Activated CD8-positive, alpha-beta T cell treated with anti-CD3 and anti-CD28 coated beads for 36 hours (primary cell): ENCODE measurements at regions not wholly inside any gene's neighbourhood (a gene's known extent, or its start where the extent isn't known, plus 50 kb on each side); places are given as distances from the start of the nearest gene placed in this dataset.

Experiments used
- ATAC-seq: fragments of 200-7000 bp; cut with Tn5 transposase; one replicate; pipeline ENCODE4 v1.10.0; 2021; ENCODE audit warnings: mild to moderate bottlenecking, moderate library complexity
- CTCF ChIA-PET: fragments of 350-600 bp; sonication (Branson Sonifier 250); formaldehyde crosslinking; loops from one replicate; lab custom pipeline; 2021; ENCODE audit warnings: antibody characterized with exemption; lab: Charles Lee
- POLR2A ChIA-PET: fragments of 350-600 bp; sonication (Branson Sonifier 250); formaldehyde crosslinking; loops from one replicate; lab custom pipeline; 2021; ENCODE audit warnings: antibody characterized with exemption; lab: Charles Lee
- DNase-seq: peaks from one replicate; pipeline ENCODE4 v3.0.0-alpha.2; 2020
- H3K27ac Mint-ChIP-seq: one replicate; pipeline ENCODE4 v1.8.0; 2021; ENCODE audit warnings: mild to moderate bottlenecking, mixed read lengths
- H3K27me3 Mint-ChIP-seq: one replicate; pipeline ENCODE4 v1.8.0; 2021; ENCODE audit warnings: mixed read lengths
- H3K36me3 Mint-ChIP-seq: one replicate; pipeline ENCODE4 v1.8.0; 2021; ENCODE audit warnings: low read depth, mixed read lengths
- H3K4me1 Mint-ChIP-seq: one replicate; pipeline ENCODE4 v1.8.0; 2021; ENCODE audit warnings: low read depth, mixed read lengths
- H3K4me3 Mint-ChIP-seq: one replicate; pipeline ENCODE4 v1.8.0; 2021; ENCODE audit warnings: mild to moderate bottlenecking, moderate library complexity, mixed read lengths
- H3K9me3 Mint-ChIP-seq: one replicate; pipeline ENCODE4 v1.8.0; 2021; ENCODE audit warnings: mixed read lengths
- intact Hi-C: fragments of 100-400 bp; cut with micrococcal nuclease; formaldehyde crosslinking; loops from one replicate; pipeline ENCODE4 v1.10.0; 2022
- TF ChIP-seq, protein P1 (sequence below): fragments of 200-600 bp; IDR thresholded peaks from one replicate; pipeline ENCODE4 v1.8.0; 2022; ENCODE audit warnings: antibody characterized with exemption, mild to moderate bottlenecking

DNA sequence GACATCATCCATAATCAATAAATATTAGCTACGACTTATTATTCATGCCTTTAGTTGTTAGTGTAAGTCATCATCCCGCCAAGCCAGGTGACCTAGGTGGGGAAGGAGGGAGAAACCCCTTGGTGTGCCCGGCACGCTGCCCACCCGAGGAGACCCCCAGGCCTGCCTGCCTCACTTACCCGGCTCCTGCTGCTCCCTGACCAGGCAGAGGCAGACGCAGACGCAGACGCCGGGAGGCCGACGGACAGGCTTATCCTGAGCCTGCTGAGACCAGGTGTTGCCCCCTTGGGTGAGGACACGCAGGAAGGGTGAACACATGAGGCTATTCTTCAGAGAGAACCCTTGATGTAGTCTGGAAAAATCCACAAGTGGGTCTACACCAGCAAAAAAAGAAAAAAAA, 401.8 kb downstream of the GALR1 start:
- Mint-ChIP-seq H3K4me1 (peaks cover 2% of the 10 kb centered on the region), H3K9me3 (no peaks in the 10 kb centered on the region), H3K27me3 (peaks cover 14% of the 10 kb centered on the region), H3K27ac (no peak overlapping the region), H3K4me3 (no peak overlapping the region), H3K36me3 (no peaks in the 10 kb centered on the region)
- DNase-seq: no peak
- intact Hi-C loops: loop anchor here (10.0 kb wide), 1 partner anchor 657 kb away; no protein-coding TSS in a partner anchor
- no peak for ATAC-seq
- ChIA-PET CTCF (interaction anchor here (0.7 to 1.4 kb wide), 8 partner anchors 10 to 848 kb away, joined by 3 to 5 read pairs (median 3); no protein-coding TSS in a partner anchor), POLR2A (no interaction called here)
- TF ChIP-seq, protein P1, sequence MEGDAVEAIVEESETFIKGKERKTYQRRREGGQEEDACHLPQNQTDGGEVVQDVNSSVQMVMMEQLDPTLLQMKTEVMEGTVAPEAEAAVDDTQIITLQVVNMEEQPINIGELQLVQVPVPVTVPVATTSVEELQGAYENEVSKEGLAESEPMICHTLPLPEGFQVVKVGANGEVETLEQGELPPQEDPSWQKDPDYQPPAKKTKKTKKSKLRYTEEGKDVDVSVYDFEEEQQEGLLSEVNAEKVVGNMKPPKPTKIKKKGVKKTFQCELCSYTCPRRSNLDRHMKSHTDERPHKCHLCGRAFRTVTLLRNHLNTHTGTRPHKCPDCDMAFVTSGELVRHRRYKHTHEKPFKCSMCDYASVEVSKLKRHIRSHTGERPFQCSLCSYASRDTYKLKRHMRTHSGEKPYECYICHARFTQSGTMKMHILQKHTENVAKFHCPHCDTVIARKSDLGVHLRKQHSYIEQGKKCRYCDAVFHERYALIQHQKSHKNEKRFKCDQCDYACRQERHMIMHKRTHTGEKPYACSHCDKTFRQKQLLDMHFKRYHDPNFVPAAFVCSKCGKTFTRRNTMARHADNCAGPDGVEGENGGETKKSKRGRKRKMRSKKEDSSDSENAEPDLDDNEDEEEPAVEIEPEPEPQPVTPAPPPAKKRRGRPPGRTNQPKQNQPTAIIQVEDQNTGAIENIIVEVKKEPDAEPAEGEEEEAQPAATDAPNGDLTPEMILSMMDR: no peak

DNA sequence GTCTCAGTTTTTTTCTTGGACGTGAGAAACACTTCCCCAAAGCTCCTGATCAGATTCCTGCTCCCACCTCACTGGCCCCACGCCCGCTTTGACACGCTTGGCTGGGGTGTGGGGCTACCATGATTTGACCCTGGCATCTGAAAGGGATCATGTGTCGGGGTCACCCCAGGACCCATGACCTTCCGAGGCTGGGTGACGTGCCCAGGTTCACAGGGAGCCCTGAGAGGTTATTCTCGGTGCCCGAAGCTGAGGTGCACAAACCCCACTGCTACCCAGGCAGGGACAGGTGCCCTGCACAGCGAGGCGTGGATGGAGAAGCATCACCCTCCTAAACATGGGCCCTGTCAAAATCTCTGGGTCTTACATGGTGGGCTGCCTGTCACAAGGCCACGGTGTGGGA, 404.1 kb downstream of the GALR1 start:
- no peaks in the 10 kb centered on the region for H3K36me3 Mint-ChIP-seq
- peaks cover 14% of the 10 kb centered on the region for H3K27me3 Mint-ChIP-seq
- peaks cover 2% of the 10 kb centered on the region for H3K4me1 Mint-ChIP-seq
- H3K27ac Mint-ChIP-seq: no peak overlapping the region
- POLR2A ChIA-PET: no interaction called here
- H3K9me3 Mint-ChIP-seq: no peaks in the 10 kb centered on the region
- CTCF ChIA-PET: no interaction called here
- H3K4me3 Mint-ChIP-seq: no peak overlapping the region
- intact Hi-C loops: loop anchor here (10.0 kb wide), 1 partner anchor 659 kb away; no protein-coding TSS in a partner anchor
- TF ChIP-seq, protein P1: no peak
- DNase-seq (no peak), ATAC-seq (no peak)

- TF ChIP-seq, protein P1: no peak
- DNase-seq (no peak), ATAC-seq (no peak)
- CTCF ChIA-PET: no interaction called here
- Mint-ChIP-seq H3K27me3 (peaks cover 14% of the 10 kb centered on the region), H3K36me3 (no peaks in the 10 kb centered on the region), H3K27ac (no peak overlapping the region), H3K4me3 (no peak overlapping the region), H3K9me3 (no peaks in the 10 kb centered on the region), H3K4me1 (peaks cover 2% of the 10 kb centered on the region)
- POLR2A ChIA-PET: no interaction called here
- intact Hi-C loops: loop anchor here (10.0 kb wide), 1 partner anchor 660 kb away; no protein-coding TSS in a partner anchor
These were observed 404.7 kb downstream of the GALR1 start for GRCh38 chr18:77654302-77654701.

DNA sequence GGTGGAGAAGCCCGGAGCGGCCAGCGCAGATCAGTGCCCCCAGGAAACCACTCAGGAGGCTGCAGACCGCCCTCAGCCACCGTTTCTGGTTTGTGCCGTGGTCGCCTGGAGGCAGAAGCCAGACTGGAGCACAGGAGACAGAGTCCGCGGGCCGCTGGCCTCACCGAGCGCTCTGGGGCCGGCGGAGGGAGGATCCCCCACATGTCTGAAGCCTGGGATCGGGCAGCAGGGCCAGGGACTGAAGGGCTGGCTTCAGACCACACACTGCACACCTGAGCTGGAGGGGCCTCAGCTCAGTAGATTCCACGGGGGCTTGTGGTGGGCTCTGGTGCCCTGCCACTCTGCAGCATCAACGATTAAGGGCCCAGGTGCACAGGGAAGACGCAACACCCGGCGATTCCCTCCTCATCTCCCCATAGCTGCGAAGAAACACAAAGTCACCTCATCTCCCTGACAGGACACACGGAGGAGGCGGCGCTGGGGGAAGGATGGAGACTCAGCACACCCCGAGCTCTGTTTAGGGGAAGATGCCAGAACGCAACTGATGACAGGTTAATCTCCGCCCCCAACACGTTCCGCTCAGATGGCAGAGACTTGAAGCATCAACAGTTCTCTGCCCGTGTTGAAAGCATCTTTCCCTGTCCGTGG, 408.1 kb downstream of the GALR1 start:
- TF ChIP-seq, protein P1: no peak
- H3K4me1 Mint-ChIP-seq: no peaks in the 10 kb centered on the region
- CTCF ChIA-PET: no interaction called here
- intact Hi-C loops: loop anchor here (10.0 kb wide), 1 partner anchor 663 kb away; no protein-coding TSS in a partner anchor
- H3K27me3 Mint-ChIP-seq: peaks cover 10% of the 10 kb centered on the region
- DNase-seq: no peak
- no peak for ATAC-seq
- H3K4me3 Mint-ChIP-seq: no peak overlapping the region
- H3K27ac Mint-ChIP-seq: no peak overlapping the region
- POLR2A ChIA-PET: no interaction called here
- H3K36me3 Mint-ChIP-seq: no peaks in the 10 kb centered on the region
- no peaks in the 10 kb centered on the region for H3K9me3 Mint-ChIP-seq

DNA sequence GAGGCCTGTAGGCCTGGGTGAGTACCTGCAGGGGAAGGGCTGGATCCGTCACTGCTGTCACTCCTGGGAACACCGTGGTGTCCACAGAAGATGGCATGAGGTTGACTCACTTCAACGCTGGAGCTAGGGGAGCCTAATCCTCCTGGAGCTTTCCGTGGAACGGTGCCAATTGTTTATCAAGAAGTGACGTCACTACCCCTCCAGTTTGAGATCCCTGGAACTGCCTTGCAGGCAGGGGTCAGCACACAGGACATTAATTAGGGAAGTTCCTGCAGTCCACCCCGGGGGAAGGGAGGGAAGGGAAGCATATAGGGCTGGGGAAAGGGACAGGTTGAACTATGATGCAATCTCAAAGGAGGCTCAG, 408.6 kb downstream of the GALR1 start:
- ChIA-PET POLR2A (no interaction called here), CTCF (no interaction called here)
- intact Hi-C loops: loop anchor here (10.0 kb wide), 1 partner anchor 663 kb away; no protein-coding TSS in a partner anchor
- Mint-ChIP-seq H3K4me3 (no peak overlapping the region), H3K36me3 (no peaks in the 10 kb centered on the region), H3K27ac (no peak overlapping the region), H3K4me1 (no peaks in the 10 kb centered on the region), H3K27me3 (peaks cover 10% of the 10 kb centered on the region), H3K9me3 (no peaks in the 10 kb centered on the region)
- TF ChIP-seq, protein P1: no peak
- ATAC-seq: no peak
- DNase-seq: no peak
